ENCODE measurements at regions not wholly inside any gene's neighbourhood (a gene's known extent, or its start where the extent isn't known, plus 50 kb on each side); places are given as distances from the start of the nearest gene placed in this dataset.

GRCh38 chr1:60388092-60388987, 314.8 kb upstream of the C1orf87 start:
- Histone ChIP-seq H4K91ac (replicated peaks; ENCODE audit: insufficient read length, low read length) (no peak overlapping the region), H2BK5ac (ENCODE audit: low read depth, low read length) (no peak overlapping the region), H3K36me3 (ENCODE audit: control insufficient read depth in 2 of 4, insufficient read depth in 4 of 4, low read length in 3 of 4) (no peaks in the 10 kb centered on the region), H3K4me3 (ENCODE audit: extremely low read depth in 1 of 4, insufficient read depth in 2 of 4, low read depth in 3 of 4, low read length in 4 of 4) (no peak overlapping the region), H3K23me2 (ENCODE audit: low read depth, low read length) (no peaks in the 10 kb centered on the region), H3K18ac (ENCODE audit: extremely low read depth, low read length) (no peak overlapping the region), H3K9ac (replicated peaks in 1 of 4; ENCODE audit: extremely low read depth in 1 of 4, low read depth in 3 of 4, low read length in 3 of 4) (no peak overlapping the region), H3K4me2 (ENCODE audit: insufficient read depth in 1 of 2, low read depth in 2 of 2, low read length in 2 of 2) (no peak overlapping the region), H3K9me3 (ENCODE audit: insufficient read depth in 2 of 2, low read depth in 1 of 2, low read length in 1 of 2) (no peaks in the 10 kb centered on the region), H4K20me1 (replicated peaks in 1 of 2; ENCODE audit: control insufficient read depth in 1 of 2, insufficient read depth in 2 of 2, low read length in 2 of 2) (no peaks in the 10 kb centered on the region), H3K27ac (ENCODE audit: low read depth, low read length) (no peak overlapping the region), H3K14ac (ENCODE audit: insufficient read length) (no peak overlapping the region), H3K27me3 (replicated peaks in 1 of 4; ENCODE audit: control insufficient read depth in 3 of 4, extremely low read depth in 1 of 4, insufficient read depth in 3 of 4, low read length in 3 of 4) (no peaks in the 10 kb centered on the region), H3K23ac (ENCODE audit: insufficient read length) (no peak overlapping the region), H2BK12ac (ENCODE audit: low read depth, low read length) (no peak overlapping the region), H2BK120ac (replicated peaks; ENCODE audit: low read depth, low read length) (no peak overlapping the region), H3K79me1 (ENCODE audit: low read depth, low read length) (no peaks in the 10 kb centered on the region), H4K5ac (ENCODE audit: insufficient read length, low read depth, low read length) (no peak overlapping the region), H2AFZ (ENCODE audit: low read length) (no peak overlapping the region), H4K8ac (ENCODE audit: extremely low read depth, insufficient read depth, low read length) (peak overlapping the region; percentile 35; the same call in 1 of the 2 replicates), H2BK20ac (ENCODE audit: low read length) (no peak overlapping the region), H3K79me2 (ENCODE audit: control insufficient read depth in 1 of 2, insufficient read depth in 2 of 2, low read length in 2 of 2) (no peaks in the 10 kb centered on the region), H3K4ac (replicated peaks; ENCODE audit: insufficient read length, low read depth, low read length) (no peak overlapping the region), H2BK15ac (ENCODE audit: low read length) (no peak overlapping the region), H2AK5ac (ENCODE audit: low read depth, low read length) (no peak overlapping the region), H3K4me1 (replicated peaks in 1 of 4; ENCODE audit: control insufficient read depth in 3 of 4, insufficient read depth in 4 of 4, low read length in 3 of 4) (no peaks in the 10 kb centered on the region), H3K56ac (replicated peaks; ENCODE audit: insufficient read length, low read depth, low read length) (no peak overlapping the region)
- ChIA-PET POLR2A (ENCODE audit: partially characterized antibody) (no interaction called here), CTCF (ENCODE audit: partially characterized antibody) (interaction anchor here (0.9 to 1.1 kb wide), 3 partner anchors 37 to 107 kb away, joined by 3 to 4 read pairs (median 3); no protein-coding TSS in a partner anchor)
- no peak for DNase-seq (ENCODE audit: low read depth in 1 of 2, low spot score in 2 of 2)
- FAIRE-seq = no peak
- 84% methylated on average over 7 of the region's 7 CpGs; no CpG with 5 or more reads in 1 of the 2 experiments for WGBS, 2 experiments (ENCODE audit: extremely low coverage in 1 of 2, insufficient coverage in 1 of 2, insufficient read length in 1 of 2, insufficient replicate concordance in 2 of 2, low coverage in 1 of 2, low lambda C conversion rate in 2 of 2, missing lambda C conversion rate in 1 of 2)
- TF ChIP-seq TAF7 (optimal IDR thresholded peaks at IDR 0.05; ENCODE audit: borderline replicate concordance, low read depth, low read length) = no peak
- TF ChIP-seq, protein P1, sequence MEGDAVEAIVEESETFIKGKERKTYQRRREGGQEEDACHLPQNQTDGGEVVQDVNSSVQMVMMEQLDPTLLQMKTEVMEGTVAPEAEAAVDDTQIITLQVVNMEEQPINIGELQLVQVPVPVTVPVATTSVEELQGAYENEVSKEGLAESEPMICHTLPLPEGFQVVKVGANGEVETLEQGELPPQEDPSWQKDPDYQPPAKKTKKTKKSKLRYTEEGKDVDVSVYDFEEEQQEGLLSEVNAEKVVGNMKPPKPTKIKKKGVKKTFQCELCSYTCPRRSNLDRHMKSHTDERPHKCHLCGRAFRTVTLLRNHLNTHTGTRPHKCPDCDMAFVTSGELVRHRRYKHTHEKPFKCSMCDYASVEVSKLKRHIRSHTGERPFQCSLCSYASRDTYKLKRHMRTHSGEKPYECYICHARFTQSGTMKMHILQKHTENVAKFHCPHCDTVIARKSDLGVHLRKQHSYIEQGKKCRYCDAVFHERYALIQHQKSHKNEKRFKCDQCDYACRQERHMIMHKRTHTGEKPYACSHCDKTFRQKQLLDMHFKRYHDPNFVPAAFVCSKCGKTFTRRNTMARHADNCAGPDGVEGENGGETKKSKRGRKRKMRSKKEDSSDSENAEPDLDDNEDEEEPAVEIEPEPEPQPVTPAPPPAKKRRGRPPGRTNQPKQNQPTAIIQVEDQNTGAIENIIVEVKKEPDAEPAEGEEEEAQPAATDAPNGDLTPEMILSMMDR (IDR thresholded peaks at IDR 0.05; ENCODE audit: control extremely low read depth in 1 of 3, insufficient read depth in 1 of 3, low read depth in 1 of 3, low read length in 3 of 3) = no peak
- TF ChIP-seq, protein P2, sequence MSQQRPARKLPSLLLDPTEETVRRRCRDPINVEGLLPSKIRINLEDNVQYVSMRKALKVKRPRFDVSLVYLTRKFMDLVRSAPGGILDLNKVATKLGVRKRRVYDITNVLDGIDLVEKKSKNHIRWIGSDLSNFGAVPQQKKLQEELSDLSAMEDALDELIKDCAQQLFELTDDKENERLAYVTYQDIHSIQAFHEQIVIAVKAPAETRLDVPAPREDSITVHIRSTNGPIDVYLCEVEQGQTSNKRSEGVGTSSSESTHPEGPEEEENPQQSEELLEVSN (IDR thresholded peaks at IDR 0.05) = no peak
- TF ChIP-seq BACH1 (IDR thresholded peaks at IDR 0.05; ENCODE audit: low read length) = no peak
- no peak for TF ChIP-seq SUZ12 (IDR thresholded peaks at IDR 0.05; ENCODE audit: low read length)
